ENCODE measurements at regions not wholly inside any gene's neighbourhood (a gene's known extent, or its start where the extent isn't known, plus 50 kb on each side); places are given as distances from the start of the nearest gene placed in this dataset.

GRCh38 chr2:479490-480176, 191.7 kb upstream of the ALKAL2 start:
- no peak for DNase-seq

- no peak for DNase-seq
Measured at GRCh38 chr2:479031-479430, 191.1 kb upstream of the ALKAL2 start.

GRCh38 chr2:471560-471959, 183.7 kb upstream of the ALKAL2 start:
- no peak for DNase-seq

DNA sequence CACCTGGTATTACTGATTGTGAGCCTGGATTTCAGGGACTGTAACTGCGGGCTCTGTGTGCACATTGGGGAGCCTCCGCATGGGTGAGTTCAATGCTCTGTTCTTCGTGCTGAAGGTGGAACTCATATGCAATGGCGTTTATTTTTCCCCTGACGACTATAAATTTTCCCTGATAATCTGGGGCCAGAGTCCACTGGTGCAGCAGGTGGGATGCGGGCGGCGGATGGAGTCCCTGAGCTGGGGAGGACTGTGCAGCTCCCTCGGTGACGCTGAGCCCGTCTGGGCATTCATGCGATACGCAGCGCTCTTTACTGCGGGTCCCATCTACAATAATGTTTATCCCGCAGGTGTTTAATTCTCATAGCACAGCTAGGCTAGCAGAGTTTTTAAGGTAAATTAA, 181.6 kb upstream of the ALKAL2 start:
- DNase-seq = no peak

DNA sequence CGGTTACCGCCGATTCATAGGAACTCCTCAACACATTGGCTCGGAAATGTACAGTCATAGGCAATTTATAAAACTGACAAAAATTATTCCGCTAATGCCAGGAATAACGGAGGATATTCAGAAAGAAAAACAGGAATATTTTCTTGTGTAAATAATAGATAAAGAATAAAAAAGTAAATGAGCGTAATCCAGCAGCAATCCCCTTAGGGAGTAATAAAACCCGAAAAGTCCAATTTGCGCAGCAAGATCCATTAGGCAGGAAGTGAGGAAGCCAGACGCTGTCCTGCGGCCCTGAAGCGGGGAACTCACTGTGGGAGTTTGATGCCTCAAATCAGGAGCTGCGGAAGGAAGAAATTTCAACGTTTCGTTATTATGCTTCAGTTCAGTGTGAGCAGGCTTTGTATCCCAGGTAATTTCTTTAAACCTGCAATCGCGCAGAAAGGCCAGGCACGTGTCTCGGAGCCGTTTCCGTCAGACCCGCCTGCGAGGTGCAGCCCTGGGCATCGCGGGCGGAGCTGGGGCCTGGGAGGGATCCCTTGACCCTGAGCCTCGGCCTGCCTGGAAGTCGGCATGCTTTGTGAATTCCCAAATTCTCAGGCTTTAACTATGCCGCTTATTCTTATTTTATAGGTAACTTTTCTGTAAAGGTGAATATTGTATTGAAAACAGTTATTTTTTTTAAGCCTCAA, 180.9 kb upstream of the ALKAL2 start:
- DNase-seq = no peak

DNA sequence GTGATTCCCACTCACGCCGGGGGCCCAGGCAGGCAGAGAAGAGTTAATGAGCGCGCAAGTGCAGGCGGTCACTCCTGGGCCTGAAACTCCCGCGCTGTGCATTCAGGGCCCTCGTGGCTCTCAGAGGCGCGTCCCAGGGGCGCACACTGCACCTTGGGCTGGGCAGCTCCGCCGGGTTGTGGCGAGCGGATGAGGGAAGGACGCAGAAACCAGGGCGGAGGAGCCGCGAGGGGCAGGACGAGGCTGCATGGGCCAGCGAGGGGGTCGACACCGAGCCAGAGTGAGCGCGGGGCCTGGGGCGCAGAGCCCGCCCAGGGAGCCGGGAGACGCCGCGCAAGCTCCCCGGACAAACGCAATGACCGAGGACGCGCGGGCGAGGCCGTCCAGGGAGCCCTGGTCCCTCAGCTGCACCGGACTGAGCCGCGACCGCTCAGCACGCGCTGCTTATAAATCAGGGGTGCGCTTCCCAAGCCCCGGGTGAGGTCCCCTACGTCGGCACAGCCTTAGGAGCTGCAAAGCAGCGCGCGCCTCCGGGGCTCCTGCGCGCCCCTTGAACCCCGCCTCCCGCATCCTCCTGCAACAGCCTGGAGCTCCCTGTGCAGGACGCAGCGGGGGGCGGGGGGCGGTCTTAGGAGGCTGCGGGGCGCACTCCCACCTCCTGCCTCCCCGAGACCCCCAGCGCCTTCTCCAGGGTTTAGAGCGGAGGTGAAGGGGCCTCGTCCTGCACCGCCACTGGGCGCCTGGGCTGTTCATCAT, 180.2 kb upstream of the ALKAL2 start:
- no peak for DNase-seq

- DNase-seq = no peak
Measured at GRCh38 chr2:467543-467891, 179.6 kb upstream of the ALKAL2 start.

DNA sequence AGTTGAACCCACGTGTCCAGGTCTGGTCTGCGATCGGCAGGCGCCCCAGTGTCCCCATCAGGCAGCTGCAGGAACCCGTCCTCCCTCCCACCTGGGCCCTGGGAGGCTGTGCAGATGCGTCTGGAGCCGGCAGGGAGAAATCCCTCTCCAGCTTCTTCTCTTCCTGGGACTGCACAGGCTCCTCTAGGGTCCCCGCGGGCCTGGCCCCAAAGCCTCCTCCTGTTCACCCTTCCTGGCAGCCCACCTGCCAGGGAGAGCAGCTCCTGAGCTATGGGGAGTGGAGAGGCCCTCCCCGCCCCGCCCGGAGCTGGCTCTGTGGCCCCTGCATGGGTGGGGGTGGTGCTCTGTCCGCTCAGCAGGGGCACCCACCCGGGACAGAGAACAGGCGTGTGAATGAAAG, 179.2 kb upstream of the ALKAL2 start:
- DNase-seq = no peak

- DNase-seq = no peak
Measured at GRCh38 chr2:464562-465309, 176.8 kb upstream of the ALKAL2 start.

DNA sequence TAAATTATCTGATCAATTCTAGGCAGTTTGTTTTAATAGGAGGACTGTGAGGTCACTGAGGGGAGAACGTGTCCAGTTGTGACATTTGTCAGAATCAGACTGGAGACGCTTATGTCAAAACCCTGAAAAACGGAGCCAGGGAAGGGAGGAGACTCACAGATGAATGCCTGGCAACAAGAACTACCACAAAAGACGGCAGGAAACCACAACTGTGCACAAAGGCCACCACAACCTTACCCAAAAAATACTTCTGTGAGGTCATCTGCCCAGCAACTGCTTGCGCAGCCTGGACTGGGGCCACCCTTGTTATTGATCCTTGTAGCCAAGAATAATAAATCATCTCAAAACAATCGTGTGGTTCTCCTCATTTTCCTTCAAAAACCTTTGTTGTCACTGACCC, 173.0 kb upstream of the ALKAL2 start:
- DNase-seq = no peak

DNA sequence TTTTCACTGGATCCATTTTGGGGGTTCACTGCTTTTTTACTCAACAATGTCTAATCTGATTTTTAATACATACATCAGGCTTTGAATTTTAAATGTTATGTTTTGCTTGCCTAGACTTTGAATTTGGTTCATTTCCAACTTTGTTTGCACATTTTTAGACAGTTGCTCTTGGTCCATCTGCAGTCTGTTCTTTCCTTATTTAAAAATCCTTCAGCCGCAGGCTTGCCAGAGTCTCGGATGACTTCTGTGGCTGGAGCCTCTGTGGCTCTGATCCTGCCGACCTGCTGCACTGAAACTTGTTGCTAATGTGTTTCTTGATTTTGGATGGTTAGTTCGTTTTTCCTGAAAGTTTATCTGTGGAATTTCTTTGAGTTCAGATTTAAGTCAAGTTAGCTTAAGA, 172.0 kb upstream of the ALKAL2 start:
- no peak for DNase-seq

DNA sequence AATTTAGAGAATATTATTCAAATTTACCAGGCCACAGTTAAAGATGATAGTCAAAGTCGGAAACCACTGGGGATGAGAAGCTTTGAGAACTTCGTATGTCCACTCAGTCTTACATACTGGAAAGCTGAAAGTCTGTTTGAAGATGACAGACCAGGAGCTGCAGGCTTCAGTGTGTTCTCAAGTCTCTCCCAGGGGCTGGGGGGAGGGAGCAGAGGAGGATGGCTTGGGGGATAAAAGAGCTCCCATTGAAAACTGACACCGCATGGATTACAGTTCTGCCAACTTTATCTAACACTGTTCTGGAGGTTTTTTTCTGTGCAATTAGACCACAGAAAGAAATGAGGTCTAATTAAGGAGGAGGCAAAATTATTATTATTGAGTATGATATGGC, 170.5 kb upstream of the ALKAL2 start:
- DNase-seq = no peak

DNA sequence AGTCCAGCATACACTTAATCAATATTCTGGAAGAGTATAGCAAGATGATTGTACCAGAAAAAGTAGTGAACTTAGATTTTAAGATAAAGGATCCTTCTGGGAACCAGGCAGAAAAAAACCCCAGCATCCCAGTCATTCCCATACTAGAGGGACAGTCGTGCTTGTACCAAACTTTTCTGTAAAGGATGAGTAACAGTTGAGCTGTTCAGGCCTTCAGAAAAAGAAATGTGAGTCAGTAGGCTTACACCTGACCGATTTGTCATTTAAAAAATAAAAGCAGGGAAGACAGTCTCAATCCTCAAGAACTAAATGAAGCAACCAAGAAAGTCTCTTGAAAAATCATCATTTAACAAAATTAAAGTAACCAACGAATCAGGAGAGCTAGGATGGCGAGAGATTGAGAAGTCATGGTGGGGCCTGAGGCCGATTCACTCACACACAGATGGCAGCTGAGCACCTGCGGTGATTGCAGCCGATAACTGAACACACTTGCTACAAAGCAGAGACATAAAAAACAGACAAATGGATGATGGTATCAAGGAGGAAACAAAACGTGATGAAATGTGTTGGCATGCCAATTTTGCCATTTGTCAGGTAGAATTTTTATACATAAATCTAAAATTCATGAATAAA, 170.0 kb upstream of the ALKAL2 start:
- no peak for DNase-seq

GRCh38 chr2:457262-457661, 169.4 kb upstream of the ALKAL2 start:
- DNase-seq = no peak

GRCh38 chr2:455913-456312, 168.0 kb upstream of the ALKAL2 start:
- no peak for DNase-seq

- no peak for DNase-seq
Measured at GRCh38 chr2:455015-455705, 167.3 kb upstream of the ALKAL2 start.

- no peak for DNase-seq
Measured at GRCh38 chr2:453132-453531, 165.2 kb upstream of the ALKAL2 start.

GRCh38 chr2:451495-451894, 163.6 kb upstream of the ALKAL2 start:
- no peak for DNase-seq

DNA sequence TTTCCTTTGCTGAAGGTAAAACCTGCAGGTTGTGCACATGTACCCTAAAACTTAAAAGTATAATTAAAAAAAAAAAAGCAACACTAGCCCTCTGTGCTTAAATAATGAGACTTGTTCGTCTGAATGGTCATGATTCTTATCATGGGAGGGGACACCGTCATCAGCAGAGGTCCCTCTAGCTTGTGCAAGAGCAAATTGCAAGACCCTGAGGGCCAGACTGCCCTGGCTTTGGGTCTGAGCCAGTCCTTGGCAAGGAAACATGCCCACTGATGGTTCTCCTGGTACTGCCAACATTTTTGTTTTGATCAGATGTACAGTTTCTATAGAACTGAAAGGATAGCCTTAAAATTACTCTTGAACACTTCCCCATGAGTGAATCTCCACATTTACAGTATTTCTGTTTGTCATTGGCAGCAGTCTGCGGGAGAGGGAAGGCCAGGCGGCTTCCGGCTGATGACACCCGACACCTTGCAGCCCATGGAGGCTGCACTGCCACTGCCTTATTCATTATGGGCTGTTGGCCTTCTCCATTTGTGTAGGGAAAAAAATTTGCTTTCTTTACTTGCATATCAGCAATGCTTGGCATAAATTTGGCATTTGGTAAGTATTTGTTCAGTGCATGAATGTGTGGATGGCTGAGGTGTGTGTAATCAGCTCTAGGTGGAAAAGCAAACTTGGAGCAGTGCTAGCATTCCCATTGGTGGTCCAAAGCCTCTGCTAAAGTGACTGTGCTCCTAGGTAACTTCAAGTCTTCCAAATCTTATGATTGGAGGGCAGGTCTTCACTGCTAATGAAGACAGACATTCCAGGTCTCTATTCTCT, 161.6 kb upstream of the ALKAL2 start:
- no peak for DNase-seq

- DNase-seq = no peak
Measured at GRCh38 chr2:447902-448665, 160.2 kb upstream of the ALKAL2 start.
